ENCODE measurements at regions not wholly inside any gene's neighbourhood (a gene's known extent, or its start where the extent isn't known, plus 50 kb on each side); places are given as distances from the start of the nearest gene placed in this dataset.
A peak's percentile ranks its signal among the peaks of the same experiment; 100 is the strongest.

- no peak overlapping the region for H3K4me3 ChIP-seq
- H3K9me3 ChIP-seq = no peaks in the 10 kb centered on the region
- DNase-seq (ENCODE audit: low spot score) (no peak), ATAC-seq (ENCODE audit: insufficient number of reproducible peaks, low FRiP score, low read depth) (no peak)
- no peaks in the 10 kb centered on the region for H3K27me3 ChIP-seq (replicated peaks; ENCODE audit: insufficient read depth)
- peak overlapping the region; percentile 56 to 78 for H3K27ac ChIP-seq
- no peak for TF ChIP-seq CTCF (IDR thresholded peaks at IDR 0.05)
- peaks cover 6 to 16% of the 10 kb centered on the region in 2 donors for H3K4me1 ChIP-seq (ENCODE audit: control insufficient read depth in 1 of 2, low read depth in 2 of 2)
- no peaks in the 10 kb centered on the region for H3K36me3 ChIP-seq
Measured at GRCh38 chrX:17291171-17291900, 83.7 kb upstream of the NHS start.

- peaks cover 6 to 16% of the 10 kb centered on the region in 2 donors for H3K4me1 ChIP-seq (ENCODE audit: control insufficient read depth in 1 of 2, low read depth in 2 of 2)
- peak; percentile 36 for ATAC-seq (ENCODE audit: insufficient number of reproducible peaks, low FRiP score, low read depth)
Measured at GRCh38 chrX:17292111-17292527, 82.9 kb upstream of the NHS start.

GRCh38 chrX:17294561-17294960 is 80.4 kb upstream of the NHS start:
- H3K36me3 ChIP-seq = no peaks in the 10 kb centered on the region
- TF ChIP-seq CTCF (IDR thresholded peaks at IDR 0.05) = no peak
- no peaks in the 10 kb centered on the region for H3K27me3 ChIP-seq (replicated peaks; ENCODE audit: insufficient read depth)
- no peaks in the 10 kb centered on the region for H3K9me3 ChIP-seq
- peaks cover 6 to 16% of the 10 kb centered on the region in 2 donors for H3K4me1 ChIP-seq (ENCODE audit: control insufficient read depth in 1 of 2, low read depth in 2 of 2)
- ATAC-seq (ENCODE audit: insufficient number of reproducible peaks, low FRiP score, low read depth) (no peak), DNase-seq (ENCODE audit: low spot score) (no peak)
- no peak overlapping the region for H3K4me3 ChIP-seq
- no peak overlapping the region for H3K27ac ChIP-seq

More at GRCh38 chrX:17292111-17292527, 82.9 kb upstream of the NHS start:
- Histone ChIP-seq H3K4me3 (no peak overlapping the region), H3K9me3 (no peaks in the 10 kb centered on the region), H3K36me3 (no peaks in the 10 kb centered on the region), H3K27me3 (replicated peaks; ENCODE audit: insufficient read depth) (no peaks in the 10 kb centered on the region), H3K27ac (peak overlapping the region; percentile 56 to 78)
- TF ChIP-seq CTCF (IDR thresholded peaks at IDR 0.05) = no peak
- DNase-seq (ENCODE audit: low spot score) = no peak

- Histone ChIP-seq H3K4me1 (ENCODE audit: control insufficient read depth in 1 of 2, low read depth in 2 of 2) (peaks cover 6 to 14% of the 10 kb centered on the region in 2 donors), H3K27ac (no peak overlapping the region), H3K4me3 (no peak overlapping the region), H3K36me3 (no peaks in the 10 kb centered on the region), H3K27me3 (replicated peaks; ENCODE audit: insufficient read depth) (no peaks in the 10 kb centered on the region), H3K9me3 (no peaks in the 10 kb centered on the region)
- ATAC-seq (ENCODE audit: insufficient number of reproducible peaks, low FRiP score, low read depth) (no peak), DNase-seq (ENCODE audit: low spot score) (no peak)
- TF ChIP-seq CTCF (IDR thresholded peaks at IDR 0.05) = no peak
Measured at GRCh38 chrX:17295791-17296190, 79.2 kb upstream of the NHS start.

GRCh38 chrX:17298564-17298963 is 76.4 kb upstream of the NHS start:
- no peak for TF ChIP-seq CTCF (IDR thresholded peaks at IDR 0.05)
- Histone ChIP-seq H3K36me3 (no peaks in the 10 kb centered on the region), H3K4me1 (ENCODE audit: control insufficient read depth in 1 of 2, low read depth in 2 of 2) (no peaks in the 10 kb centered on the region), H3K27me3 (replicated peaks; ENCODE audit: insufficient read depth) (no peaks in the 10 kb centered on the region), H3K4me3 (no peak overlapping the region), H3K27ac (no peak overlapping the region), H3K9me3 (no peaks in the 10 kb centered on the region)
- DNase-seq (ENCODE audit: low spot score) (no peak), ATAC-seq (ENCODE audit: insufficient number of reproducible peaks, low FRiP score, low read depth) (no peak)

Data from thoracic aorta (tissue), 2 donors.